ENCODE measurements at regions not wholly inside any gene's neighbourhood (a gene's known extent, or its start where the extent isn't known, plus 50 kb on each side); places are given as distances from the start of the nearest gene placed in this dataset.

GRCh38 chr10:62866451-62866850 lies 50.3 kb upstream of the EGR2 start:
- TF ChIP-seq POLR2AphosphoS5 (IDR thresholded peaks at IDR 0.05; ENCODE audit: borderline replicate concordance, low read depth, low read length), result no peak
- TF ChIP-seq EZH2 (IDR thresholded peaks at IDR 0.05), result no peak

Data from SK-N-MC (cell line).